ENCODE measurements at regions not wholly inside any gene's neighbourhood (a gene's known extent, or its start where the extent isn't known, plus 50 kb on each side); places are given as distances from the start of the nearest gene placed in this dataset.

GRCh38 chr3:163672954-163673353 lies 1405.3 kb downstream of the SI start:
- no peak overlapping the region for H3K4me3 ChIP-seq (replicated peaks in 1 of 2; ENCODE audit: low read depth in 1 of 2, low read length in 2 of 2)
- H3K27ac ChIP-seq (ENCODE audit: low read depth, low read length) = no peak overlapping the region
- H3K4me1 ChIP-seq (ENCODE audit: control insufficient read depth in 1 of 2, insufficient read depth in 2 of 2, low read length in 2 of 2) = peaks cover 0 to 11% of the 10 kb centered on the region in 2 experiments; a peak in 2 of 4 replicates
- no peak overlapping the region for H2AFZ ChIP-seq (ENCODE audit: low read depth, low read length, poor library complexity, severe bottlenecking)
- no peaks in the 10 kb centered on the region for H3K9me3 ChIP-seq (ENCODE audit: control insufficient read depth in 1 of 2, insufficient read depth in 1 of 2, low read depth in 1 of 2, low read length in 2 of 2)
- ChIA-PET POLR2A (no interaction called here), CTCF (no interaction called here), RAD21 (ENCODE audit: low non-redundant PET in 1 of 2, low total read pairs in 2 of 2, uncharacterized antibody in 2 of 2, unreplicated experiment in 2 of 2) (no interaction called here)
- H3K9ac ChIP-seq (ENCODE audit: low read length) = no peak overlapping the region
- no peaks in the 10 kb centered on the region for H3K36me3 ChIP-seq (ENCODE audit: control insufficient read depth in 1 of 2, insufficient read depth in 2 of 2, low read length in 2 of 2)
- no peak overlapping the region for H3K4me2 ChIP-seq (ENCODE audit: low read length)
- H3K27me3 ChIP-seq (ENCODE audit: insufficient read depth, low read length) = no peaks in the 10 kb centered on the region
- no peaks in the 10 kb centered on the region for H3K79me2 ChIP-seq (ENCODE audit: insufficient read depth, low read length)
- intact Hi-C loops (cut with micrococcal nuclease) = no loop called here
- ATAC-seq (no peak), DNase-seq (ENCODE audit: low read depth, low spot score) (no peak)
- H4K20me1 ChIP-seq (ENCODE audit: insufficient read depth) = no peaks in the 10 kb centered on the region
- no peaks in the 10 kb centered on the region for H3K9me2 ChIP-seq (ENCODE audit: insufficient read depth)
- BruUV-seq (replicated peaks) = no TSS peak
- no peak for TF ChIP-seq SIN3A (IDR thresholded peaks at IDR 0.05; ENCODE audit: low read depth)
- no peak for TF ChIP-seq POLR2AphosphoS5 (IDR thresholded peaks at IDR 0.05; ENCODE audit: low read depth, low read length)
- TF ChIP-seq CTCF (IDR thresholded peaks at IDR 0.05 in 2 of 3, conservative IDR thresholded peaks at IDR 0.05 in 1 of 3; ENCODE audit: borderline replicate concordance in 1 of 3, insufficient read depth in 1 of 3, low read depth in 2 of 3, low read length in 2 of 3) = no peak
- TF ChIP-seq RAD21 (IDR thresholded peaks at IDR 0.05; ENCODE audit: low read depth) = no peak
- TF ChIP-seq MAX (IDR thresholded peaks at IDR 0.05) = no peak
- TF ChIP-seq REST (IDR thresholded peaks at IDR 0.05; ENCODE audit: low read depth) = no peak
- no peak for TF ChIP-seq SRF (IDR thresholded peaks at IDR 0.05; ENCODE audit: low read depth)
- no peak for TF ChIP-seq JUND (IDR thresholded peaks at IDR 0.05)
- no peak for TF ChIP-seq YY1 (IDR thresholded peaks at IDR 0.05; ENCODE audit: extremely low read depth, insufficient replicate concordance, low read depth, low read length)
- TF ChIP-seq ZFX (IDR thresholded peaks at IDR 0.05) = no peak
- no peak for TF ChIP-seq ZBTB33 (IDR thresholded peaks at IDR 0.05; ENCODE audit: extremely low read depth, insufficient replicate concordance, low read length)

Measured in HCT116 (cell line).